HG03378 (cell line): ENCODE measurements at regions not wholly inside any gene's neighbourhood (a gene's known extent, or its start where the extent isn't known, plus 50 kb on each side); places are given as distances from the start of the nearest gene placed in this dataset.
"Not testable (repeated sequence)": the region's sequence is repeated elsewhere in the genome, so short reads cannot be mapped to it uniquely, and the experiment has no call there.

ENCODE experiments used
- ATAC-seq: cut with Tn5 transposase; IDR thresholded peaks from one replicate; pipeline ENCODE4 v1.9.1; 2021; ENCODE audit warnings: mild to moderate bottlenecking, moderate library complexity; ENCODE audit not compliant: unreplicated experiment

GRCh38 chr1:238329671-238330070 lies 438.9 kb upstream of the ZP4 start:
- no peak for ATAC-seq

GRCh38 chr1:238327033-238327432 lies 436.3 kb upstream of the ZP4 start:
- not testable (repeated sequence) for ATAC-seq

- not testable (repeated sequence) for ATAC-seq
Observed at GRCh38 chr1:238326479-238326878, 435.8 kb upstream of the ZP4 start.

GRCh38 chr1:238324211-238324864 lies 433.6 kb upstream of the ZP4 start:
- no peak for ATAC-seq

- ATAC-seq = no peak
Observed at GRCh38 chr1:238323490-238323889, 432.8 kb upstream of the ZP4 start.

GRCh38 chr1:238319957-238320356 lies 429.2 kb upstream of the ZP4 start:
- no peak for ATAC-seq

GRCh38 chr1:238318294-238319110 lies 427.8 kb upstream of the ZP4 start:
- ATAC-seq = no peak

- ATAC-seq = no peak
Observed at GRCh38 chr1:238312969-238313368, 422.2 kb upstream of the ZP4 start.

GRCh38 chr1:238306411-238306810 lies 415.7 kb upstream of the ZP4 start:
- no peak for ATAC-seq

GRCh38 chr1:238302646-238303045 lies 411.9 kb upstream of the ZP4 start:
- no peak for ATAC-seq

- no peak for ATAC-seq
Observed at GRCh38 chr1:238296371-238296770, 405.6 kb upstream of the ZP4 start.

- no peak for ATAC-seq
Observed at GRCh38 chr1:238293075-238293474, 402.4 kb upstream of the ZP4 start.

- no peak for ATAC-seq
Observed at GRCh38 chr1:238281418-238281817, 390.7 kb upstream of the ZP4 start.

- ATAC-seq = no peak
Observed at GRCh38 chr1:238279694-238280380, 389.1 kb upstream of the ZP4 start.

GRCh38 chr1:238272145-238272544 lies 381.4 kb upstream of the ZP4 start:
- no peak for ATAC-seq

GRCh38 chr1:238265866-238266265 lies 375.1 kb upstream of the ZP4 start:
- no peak for ATAC-seq

GRCh38 chr1:238264951-238265350 lies 374.2 kb upstream of the ZP4 start:
- ATAC-seq = no peak

GRCh38 chr1:238258510-238258909 lies 367.8 kb upstream of the ZP4 start:
- ATAC-seq = no peak

GRCh38 chr1:238257018-238257621 lies 366.4 kb upstream of the ZP4 start:
- ATAC-seq = no peak

GRCh38 chr1:238254935-238255334 lies 364.2 kb upstream of the ZP4 start:
- no peak for ATAC-seq

GRCh38 chr1:238252033-238252802 lies 361.5 kb upstream of the ZP4 start:
- no peak for ATAC-seq
